ENCODE measurements at regions not wholly inside any gene's neighbourhood (a gene's known extent, or its start where the extent isn't known, plus 50 kb on each side); places are given as distances from the start of the nearest gene placed in this dataset.
"Not testable (repeated sequence)": the region's sequence is repeated elsewhere in the genome, so short reads cannot be mapped to it uniquely, and the experiment has no call there.

GRCh38 chr20:17891131-17891530, 77.5 kb downstream of the SNX5 start:
- ATAC-seq; H3K4me1 ChIP-seq; DNase-seq; H3K4me3 ChIP-seq; H3K36me3 ChIP-seq (ENCODE audit: insufficient read depth in 1 of 2, low read depth in 1 of 2); H3K9me3 ChIP-seq; H3K27ac ChIP-seq; intact Hi-C loops (cut with DNase I); H3K27me3 ChIP-seq (ENCODE audit: insufficient read depth in 3 of 3, low read length in 2 of 3): not testable (repeated sequence)
- WGBS, 3 donors: 89 to 97% (median 95%) methylated on average over 4 of the region's 4 CpGs

- no peak overlapping the region for H3K4me3 ChIP-seq
- no peaks in the 10 kb centered on the region for H3K27me3 ChIP-seq (ENCODE audit: insufficient read depth in 3 of 3, low read length in 2 of 3)
- H3K36me3 ChIP-seq (ENCODE audit: insufficient read depth in 1 of 2, low read depth in 1 of 2): no peaks in the 10 kb centered on the region
- intact Hi-C loops (cut with DNase I): no loop called here
- ATAC-seq: no peak
- TF ChIP-seq CTCF (IDR thresholded peaks at IDR 0.05): no peak
- no peaks in the 10 kb centered on the region for H3K4me1 ChIP-seq
- no peak overlapping the region for H3K27ac ChIP-seq
- H3K9me3 ChIP-seq: peaks cover 8% of the 10 kb centered on the region
- DNase-seq: no peak
- 87 to 95% (median 91%) methylated on average over 3 of the region's 3 CpGs for WGBS, 3 donors
These were observed 78.3 kb downstream of the SNX5 start for GRCh38 chr20:17890330-17890729.

GRCh38 chr20:17889226-17889625, 79.4 kb downstream of the SNX5 start:
- WGBS, 3 donors: 32 to 52% (median 42%) methylated on average over 1 of the region's 1 CpG
- no peak for TF ChIP-seq CTCF (IDR thresholded peaks at IDR 0.05)
- no peaks in the 10 kb centered on the region for H3K36me3 ChIP-seq (ENCODE audit: insufficient read depth in 1 of 2, low read depth in 1 of 2)
- intact Hi-C loops (cut with DNase I): no loop called here
- ATAC-seq: no peak
- H3K27me3 ChIP-seq (ENCODE audit: insufficient read depth in 3 of 3, low read length in 2 of 3): no peaks in the 10 kb centered on the region
- H3K4me1 ChIP-seq: no peaks in the 10 kb centered on the region
- no peak overlapping the region for H3K27ac ChIP-seq
- H3K4me3 ChIP-seq: no peak overlapping the region
- no peak for DNase-seq
- H3K9me3 ChIP-seq: peaks cover 8% of the 10 kb centered on the region

- no peaks in the 10 kb centered on the region for H3K27me3 ChIP-seq (ENCODE audit: insufficient read depth in 3 of 3, low read length in 2 of 3)
- no peaks in the 10 kb centered on the region for H3K36me3 ChIP-seq (ENCODE audit: insufficient read depth in 1 of 2, low read depth in 1 of 2)
- DNase-seq: no peak
- H3K4me1 ChIP-seq: no peaks in the 10 kb centered on the region
- no peak overlapping the region for H3K27ac ChIP-seq
- no peak for ATAC-seq
- intact Hi-C loops (cut with DNase I): no loop called here
- H3K9me3 ChIP-seq: peaks cover 8% of the 10 kb centered on the region
- 63 to 68% (median 64%) methylated on average over 9 of the region's 9 CpGs for WGBS, 3 donors
- TF ChIP-seq CTCF (IDR thresholded peaks at IDR 0.05): no peak
- no peak overlapping the region for H3K4me3 ChIP-seq
These were observed 80.5 kb downstream of the SNX5 start for GRCh38 chr20:17888044-17888443.

- 81 to 91% (median 83%) methylated on average over 10 of the region's 10 CpGs for WGBS, 3 donors
- ATAC-seq (no peak), DNase-seq (no peak)
- no peak for TF ChIP-seq CTCF (IDR thresholded peaks at IDR 0.05)
- Histone ChIP-seq H3K27me3 (ENCODE audit: insufficient read depth in 3 of 3, low read length in 2 of 3) (no peaks in the 10 kb centered on the region), H3K4me3 (no peak overlapping the region), H3K4me1 (no peaks in the 10 kb centered on the region), H3K27ac (no peak overlapping the region), H3K36me3 (ENCODE audit: insufficient read depth in 1 of 2, low read depth in 1 of 2) (no peaks in the 10 kb centered on the region), H3K9me3 (peaks cover 8% of the 10 kb centered on the region)
- intact Hi-C loops (cut with DNase I): no loop called here
These were observed 81.1 kb downstream of the SNX5 start for GRCh38 chr20:17887331-17888030.
